ENCODE measurements at regions not wholly inside any gene's neighbourhood (a gene's known extent, or its start where the extent isn't known, plus 50 kb on each side); places are given as distances from the start of the nearest gene placed in this dataset.

GRCh38 chr2:120453635-120453998, 107.7 kb downstream of the INHBB start (continued):
- TF ChIP-seq NCOA1 (IDR thresholded peaks at IDR 0.05; ENCODE audit: low read depth) (no peak), FOSL1 (tag; conservative IDR thresholded peaks at IDR 0.05) (peak; percentile 95), ZBTB49 (CRISPR knock-in tag; IDR thresholded peaks at IDR 0.05; ENCODE audit: borderline replicate concordance) (no peak), SP2 (IDR thresholded peaks at IDR 0.05; ENCODE audit: extremely low read depth, low read depth, low read length, poor library complexity, severe bottlenecking) (no peak), DEAF1 (CRISPR knock-in tag; IDR thresholded peaks at IDR 0.05) (no peak), HCFC1 (IDR thresholded peaks at IDR 0.05; ENCODE audit: low read depth, low read length) (no peak), ZFX (CRISPR knock-in tag; IDR thresholded peaks at IDR 0.05) (peak; percentile 13; the same call in 1 of the 2 replicates), TCF3 (CRISPR knock-in tag; IDR thresholded peaks at IDR 0.05) (peak; percentile 55; the same call in 1 of the 2 replicates), CBX5 (IDR thresholded peaks at IDR 0.05; ENCODE audit: borderline replicate concordance, low read depth) (no peak), ZFP30 (CRISPR knock-in tag; IDR thresholded peaks at IDR 0.05; ENCODE audit: borderline replicate concordance) (no peak), ATF3 (IDR thresholded peaks at IDR 0.05) (peak; percentile 89), ATF3 (CRISPR knock-in tag; conservative IDR thresholded peaks at IDR 0.05) (0 out of 2 replicates have a peak, but pooled peaks have one; percentile 54), ELK3 (CRISPR knock-in tag; IDR thresholded peaks at IDR 0.05) (no peak), CBFA2T3 (IDR thresholded peaks at IDR 0.05) (peak; percentile 53; the same call in 1 of the 2 replicates), ZNF41 (CRISPR knock-in tag; conservative IDR thresholded peaks at IDR 0.05) (no peak), NFIX (CRISPR knock-in tag; IDR thresholded peaks at IDR 0.05; ENCODE audit: low read depth) (no peak), CTCFL (IDR thresholded peaks at IDR 0.05; ENCODE audit: borderline replicate concordance, insufficient read depth, low read depth, low read length, poor library complexity, severe bottlenecking) (no peak), SMARCA5 (IDR thresholded peaks at IDR 0.05) (no peak), JUND (IDR thresholded peaks at IDR 0.05; ENCODE audit: borderline replicate concordance, low read depth, low read length) (peak; percentile 86), JUND (tag; IDR thresholded peaks at IDR 0.05; ENCODE audit: borderline replicate concordance, low read depth, low read length) (peak; percentile 88), BMI1 (IDR thresholded peaks at IDR 0.05; ENCODE audit: low read length) (no peak), ARID1B (IDR thresholded peaks at IDR 0.05) (peak; percentile 39; the same call in 1 of the 2 replicates), GATAD2A (IDR thresholded peaks at IDR 0.05) (no peak), ZNF77 (CRISPR knock-in tag; IDR thresholded peaks at IDR 0.05) (no peak)
